Endothelial cell of umbilical vein (primary cell): ENCODE measurements at regions not wholly inside any gene's neighbourhood (a gene's known extent, or its start where the extent isn't known, plus 50 kb on each side); places are given as distances from the start of the nearest gene placed in this dataset.

Experiments
- BruUV-seq: library from RNA; stranded (reverse); fragments of 400-500 nt; replicated peaks from 2 replicates; lab custom pipeline; 2021; lab: Mats Ljungman, UMichigan
- CTCF ChIA-PET: fragments of 300-600, 350-600 bp; sonication (Branson Sonifier 250); formaldehyde crosslinking; loops from one replicate; lab custom pipeline; 2021; ENCODE audit warnings: antibody characterized with exemption, inconsistent platforms; lab: Charles Lee
- POLR2A ChIA-PET: fragments of 300-600, 350-600 bp; sonication (Branson Sonifier 250); formaldehyde crosslinking; loops from one replicate; lab custom pipeline; 2021; ENCODE audit warnings: antibody characterized with exemption, inconsistent platforms; lab: Charles Lee
- DNase-seq: peaks from one replicate; pipeline ENCODE4 v3.0.0-alpha.2; 2011; ENCODE audit warnings: low read depth, low spot score
- FAIRE-seq: peaks from 2 replicates; lab custom pipeline; 2011; peaks lifted over from hg19 to GRCh38; lab: Jason Lieb, UNC
- H2AFZ ChIP-seq: 2 replicates; pipeline ENCODE4 v1.6.0; 2012; ENCODE audit warnings: low read depth, low read length, control low read depth, inconsistent platforms
- H3K27ac ChIP-seq: 2 replicates; pipeline ENCODE4 v1.5.1; 2011; ENCODE audit warnings: low read depth, mild to moderate bottlenecking, control low read depth, low read length, moderate library complexity; ENCODE audit not compliant: insufficient read depth
- H3K27me3 ChIP-seq, 2 experiments: 2 replicates each; pipeline versions ENCODE4 v1.6.0 to v1.6.1; 2011; ENCODE audit warnings: low read length in 2 of 2, mixed read lengths in 1 of 2; ENCODE audit not compliant: control insufficient read depth in 2 of 2, insufficient read depth in 2 of 2
- H3K36me3 ChIP-seq, 2 experiments: 2 replicates in 1 of 2; 3 replicates in 1 of 2; pipeline ENCODE4 v1.5.1; 2011; ENCODE audit warnings: low read length in 2 of 2, mild to moderate bottlenecking in 1 of 2, moderate library complexity in 1 of 2; ENCODE audit not compliant: control insufficient read depth in 2 of 2, insufficient read depth in 2 of 2; ENCODE audit errors: extremely low read depth in 1 of 2
- H3K4me1 ChIP-seq: 3 replicates; pipeline ENCODE4 v1.5.1; 2011; ENCODE audit warnings: mild to moderate bottlenecking, low read length; ENCODE audit not compliant: control insufficient read depth, insufficient read depth; ENCODE audit errors: extremely low read depth
- H3K4me2 ChIP-seq: 2 replicates; pipeline ENCODE4 v1.6.1; 2011; ENCODE audit warnings: low read length, control low read depth, mixed read lengths; ENCODE audit not compliant: insufficient read depth
- H3K4me3 ChIP-seq, 3 experiments: fragments of 200-600 bp in 1 of 3; sonication (generic), shearing (Covaris generic) in 1 of 3; replicated peaks in 1 of 3; 2 replicates each; pipeline ENCODE4 v1.5.1; 2011 to 2016; ENCODE audit warnings: control low read depth in 3 of 3, low read length in 3 of 3, mild to moderate bottlenecking in 2 of 3, inconsistent platforms in 1 of 3, low read depth in 1 of 3, moderate library complexity in 1 of 3; ENCODE audit not compliant: insufficient read depth in 1 of 3
- H3K79me2 ChIP-seq: 2 replicates; pipeline ENCODE4 v1.6.0; 2012; ENCODE audit warnings: low read length, inconsistent platforms; ENCODE audit not compliant: control insufficient read depth, insufficient read depth
- H3K9ac ChIP-seq: replicated peaks from 2 replicates; pipeline ENCODE3; 2011; ENCODE audit warnings: low read length, control low read depth; ENCODE audit not compliant: insufficient read depth; ENCODE audit errors: extremely low read depth
- H3K9me1 ChIP-seq: replicated peaks from 3 replicates; pipeline ENCODE4 v1.6.0; 2011; ENCODE audit warnings: mild to moderate bottlenecking, low read length; ENCODE audit not compliant: control insufficient read depth, insufficient read depth; ENCODE audit errors: extremely low read depth
- H3K9me3 ChIP-seq: replicated peaks from 2 replicates; pipeline ENCODE4 v1.5.1; 2012; ENCODE audit warnings: low read length, inconsistent platforms; ENCODE audit not compliant: control insufficient read depth, insufficient read depth
- H4K20me1 ChIP-seq: replicated peaks from 2 replicates; pipeline ENCODE3; 2011; ENCODE audit warnings: mild to moderate bottlenecking, low read length; ENCODE audit not compliant: control insufficient read depth, insufficient read depth; ENCODE audit errors: extremely low read depth
- EZH2 ChIP-seq: IDR thresholded peaks from 2 replicates; pipeline ENCODE4 v1.6.1; 2012; ENCODE audit warnings: borderline replicate concordance, low read depth, mild to moderate bottlenecking, moderate library complexity, low read length, inconsistent platforms; ENCODE audit not compliant: severe bottlenecking
- FOS ChIP-seq: IDR thresholded peaks from 2 replicates; pipeline ENCODE4 v1.6.1; 2011; ENCODE audit warnings: mild to moderate bottlenecking, low read length, moderate library complexity, borderline replicate concordance; ENCODE audit not compliant: insufficient read depth
- GATA2 ChIP-seq: IDR thresholded peaks from 2 replicates; pipeline ENCODE4 v1.7.0; 2011; ENCODE audit warnings: low read depth, mild to moderate bottlenecking, moderate library complexity, mixed read lengths, low read length; ENCODE audit not compliant: insufficient read length, insufficient read depth
- JUN ChIP-seq: IDR thresholded peaks from 2 replicates; pipeline ENCODE4 v1.6.1; 2011; ENCODE audit warnings: borderline replicate concordance, low read depth; ENCODE audit not compliant: insufficient read length, insufficient read depth
- MYC ChIP-seq: IDR thresholded peaks from one replicate; pipeline ENCODE4 v1.6.1; 2011; ENCODE audit warnings: mild to moderate bottlenecking, low read depth, low read length
- POLR2A ChIP-seq: IDR thresholded peaks from 2 replicates; pipeline ENCODE4 v1.6.1; 2012; ENCODE audit warnings: low read depth, mild to moderate bottlenecking, control low read depth, low read length
- POLR2AphosphoS5 ChIP-seq: IDR thresholded peaks from 2 replicates; pipeline ENCODE4 v1.6.1; 2012; ENCODE audit warnings: low read depth, mild to moderate bottlenecking, control low read depth, low read length, moderate library complexity; ENCODE audit not compliant: insufficient read depth
- dilution Hi-C: fragments of 300-500 bp; cut with MboI; formaldehyde crosslinking; loops from one replicate; pipeline ENCODE4 v1.15.0; 2019; ENCODE audit warnings: low sequenced_read_pairs; ENCODE audit not compliant: extremely low pct_ligation_motif_present
- intact Hi-C: fragments of 100-400 bp; cut with micrococcal nuclease; formaldehyde crosslinking; loops from one replicate; pipeline ENCODE4 v1.10.0; 2022
- TF ChIP-seq, protein P1 (sequence below), 2 donors: IDR thresholded peaks; 1 replicate in 1 of 2; 2 replicates in 1 of 2; pipeline ENCODE4 v1.5.1; 2011; ENCODE audit warnings: low read length in 2 of 2, mild to moderate bottlenecking in 2 of 2, moderate library complexity in 2 of 2, control low read depth in 1 of 2, inconsistent platforms in 1 of 2, low read depth in 1 of 2; ENCODE audit not compliant: insufficient read depth in 1 of 2; ENCODE audit errors: extremely low read depth in 1 of 2
- TF ChIP-seq, protein P2 (sequence below): IDR thresholded peaks from 2 replicates; pipeline ENCODE4 v1.6.1; 2011; ENCODE audit not compliant: insufficient read depth, insufficient read length

DNA sequence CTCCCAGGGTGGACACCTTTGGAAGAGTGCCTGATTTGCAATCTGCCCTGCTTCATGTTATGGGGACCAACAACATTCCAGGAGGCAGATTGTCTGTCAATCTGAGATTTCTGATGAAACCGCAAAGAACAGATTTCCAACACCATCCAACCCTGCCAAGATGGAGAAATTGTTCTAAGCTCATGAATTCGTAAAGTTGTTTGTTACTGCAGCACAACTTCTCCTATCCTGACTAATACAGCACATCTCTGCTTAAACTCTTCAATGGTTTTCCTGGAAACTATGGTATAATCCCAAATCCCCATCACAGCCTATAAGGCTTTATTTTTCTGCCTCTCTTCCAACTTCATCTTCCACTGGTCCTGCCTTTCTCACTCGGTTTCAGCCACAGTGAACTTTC lies 210.3 kb upstream of the TSHZ3 start:
- no TSS peak for BruUV-seq

More for the DNA sequence above, 210.3 kb upstream of the TSHZ3 start:
- no peak for FAIRE-seq
- Histone ChIP-seq H3K4me1 (no peaks in the 10 kb centered on the region), H3K9ac (no peak overlapping the region), H3K4me3 (no peak overlapping the region), H3K79me2 (no peaks in the 10 kb centered on the region), H3K9me3 (peaks cover 6% of the 10 kb centered on the region), H3K27ac (no peak overlapping the region), H3K4me2 (no peak overlapping the region), H4K20me1 (no peaks in the 10 kb centered on the region), H3K27me3 (no peaks in the 10 kb centered on the region), H3K36me3 (no peaks in the 10 kb centered on the region), H2AFZ (no peak overlapping the region), H3K9me1 (no peaks in the 10 kb centered on the region)
- TF ChIP-seq MYC (no peak), POLR2AphosphoS5 (no peak), POLR2A (no peak), FOS (no peak), JUN (no peak), EZH2 (no peak), GATA2 (no peak)
- TF ChIP-seq, protein P1, sequence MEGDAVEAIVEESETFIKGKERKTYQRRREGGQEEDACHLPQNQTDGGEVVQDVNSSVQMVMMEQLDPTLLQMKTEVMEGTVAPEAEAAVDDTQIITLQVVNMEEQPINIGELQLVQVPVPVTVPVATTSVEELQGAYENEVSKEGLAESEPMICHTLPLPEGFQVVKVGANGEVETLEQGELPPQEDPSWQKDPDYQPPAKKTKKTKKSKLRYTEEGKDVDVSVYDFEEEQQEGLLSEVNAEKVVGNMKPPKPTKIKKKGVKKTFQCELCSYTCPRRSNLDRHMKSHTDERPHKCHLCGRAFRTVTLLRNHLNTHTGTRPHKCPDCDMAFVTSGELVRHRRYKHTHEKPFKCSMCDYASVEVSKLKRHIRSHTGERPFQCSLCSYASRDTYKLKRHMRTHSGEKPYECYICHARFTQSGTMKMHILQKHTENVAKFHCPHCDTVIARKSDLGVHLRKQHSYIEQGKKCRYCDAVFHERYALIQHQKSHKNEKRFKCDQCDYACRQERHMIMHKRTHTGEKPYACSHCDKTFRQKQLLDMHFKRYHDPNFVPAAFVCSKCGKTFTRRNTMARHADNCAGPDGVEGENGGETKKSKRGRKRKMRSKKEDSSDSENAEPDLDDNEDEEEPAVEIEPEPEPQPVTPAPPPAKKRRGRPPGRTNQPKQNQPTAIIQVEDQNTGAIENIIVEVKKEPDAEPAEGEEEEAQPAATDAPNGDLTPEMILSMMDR (IDR thresholded peaks at IDR 0.05; ENCODE audit: extremely low read depth in 1 of 2, insufficient read depth in 1 of 2, low read depth in 1 of 2, low read length in 2 of 2), result no peak
- TF ChIP-seq, protein P2, sequence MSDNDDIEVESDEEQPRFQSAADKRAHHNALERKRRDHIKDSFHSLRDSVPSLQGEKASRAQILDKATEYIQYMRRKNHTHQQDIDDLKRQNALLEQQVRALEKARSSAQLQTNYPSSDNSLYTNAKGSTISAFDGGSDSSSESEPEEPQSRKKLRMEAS, result no peak
- POLR2A ChIA-PET, result no interaction called here
- CTCF ChIA-PET, result no interaction called here
- intact Hi-C loops (no loop called here), dilution Hi-C loops (no loop called here)
- DNase-seq, result no peak
